ENCODE measurements at regions not wholly inside any gene's neighbourhood (a gene's known extent, or its start where the extent isn't known, plus 50 kb on each side); places are given as distances from the start of the nearest gene placed in this dataset.

GRCh38 chr15:38862099-38862498 is 297.5 kb upstream of the RASGRP1 start:
- TF ChIP-seq EZH2 (IDR thresholded peaks at IDR 0.05; ENCODE audit: insufficient read depth, poor library complexity, severe bottlenecking) = no peak
- TF ChIP-seq EZH2phosphoT487 (IDR thresholded peaks at IDR 0.05; ENCODE audit: insufficient read depth, low read depth) = no peak
